ENCODE measurements at regions not wholly inside any gene's neighbourhood (a gene's known extent, or its start where the extent isn't known, plus 50 kb on each side); places are given as distances from the start of the nearest gene placed in this dataset.
A peak's percentile ranks its signal among the peaks of the same experiment; 100 is the strongest.

DNA sequence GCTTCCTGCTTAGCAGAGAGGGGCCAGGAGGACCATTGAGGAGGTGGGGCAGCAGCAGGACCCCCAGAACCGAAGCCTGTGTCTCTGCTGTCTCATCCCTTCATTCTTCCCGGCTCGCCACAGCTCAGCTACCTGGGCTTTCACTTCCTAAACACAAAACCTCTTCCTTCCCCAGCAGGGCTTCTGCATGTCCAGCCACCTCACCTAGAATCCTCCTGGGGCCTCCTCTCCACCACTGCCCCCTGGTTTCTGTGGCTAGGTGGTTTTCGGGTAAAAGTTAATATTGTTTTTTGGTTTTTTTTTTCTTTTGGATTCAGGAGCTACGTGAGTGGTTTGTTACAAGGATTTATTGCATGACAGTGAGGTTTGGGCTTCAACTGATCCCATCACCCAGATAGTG, 61.8 kb upstream of the PABPC3 start:
- in situ Hi-C loops (cut with HindIII; ENCODE audit: low pct_ligation_motif_present, low pct_unique_long_range_greater_than_20kb, low sequenced_read_pairs) = no loop called here
- DNase-seq = no peak

DNA sequence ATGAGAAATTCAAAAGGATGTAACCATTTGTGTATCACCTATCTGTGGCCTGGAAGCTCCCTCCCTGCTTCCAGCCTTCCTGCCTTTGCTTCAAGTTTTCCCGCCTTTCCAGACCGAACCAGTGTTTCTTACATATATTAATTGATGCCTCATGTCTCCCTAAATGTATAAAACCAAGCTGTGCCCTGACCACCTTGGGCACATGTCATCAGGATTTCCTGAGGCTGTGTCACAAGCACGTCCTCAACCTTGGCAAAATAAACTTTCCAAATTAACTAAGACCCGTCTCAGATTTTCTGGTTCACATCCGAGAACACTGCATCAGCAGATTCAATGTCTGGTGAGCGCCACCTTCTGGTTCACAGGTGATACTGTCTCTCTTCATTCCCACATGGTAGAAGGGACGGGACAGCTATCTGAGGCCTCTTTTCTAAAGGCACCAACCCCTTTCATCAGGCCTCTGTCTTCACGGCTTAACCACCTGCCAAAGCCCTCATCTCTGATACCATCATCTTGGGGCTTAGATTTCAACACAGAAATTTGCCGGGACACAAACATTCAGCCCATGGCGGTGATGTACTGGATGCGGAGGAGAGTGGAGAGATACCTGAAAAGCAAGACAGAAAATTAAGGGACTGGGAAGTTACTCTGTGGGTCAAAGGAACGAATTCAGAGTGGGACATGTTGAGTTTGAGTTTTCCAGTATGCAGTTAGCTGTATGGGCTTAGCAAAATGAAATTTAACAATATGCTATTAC, 58.7 kb upstream of the PABPC3 start:
- peak; percentile 65 for DNase-seq
- in situ Hi-C loops (cut with HindIII; ENCODE audit: low pct_ligation_motif_present, low pct_unique_long_range_greater_than_20kb, low sequenced_read_pairs) = no loop called here

DNA sequence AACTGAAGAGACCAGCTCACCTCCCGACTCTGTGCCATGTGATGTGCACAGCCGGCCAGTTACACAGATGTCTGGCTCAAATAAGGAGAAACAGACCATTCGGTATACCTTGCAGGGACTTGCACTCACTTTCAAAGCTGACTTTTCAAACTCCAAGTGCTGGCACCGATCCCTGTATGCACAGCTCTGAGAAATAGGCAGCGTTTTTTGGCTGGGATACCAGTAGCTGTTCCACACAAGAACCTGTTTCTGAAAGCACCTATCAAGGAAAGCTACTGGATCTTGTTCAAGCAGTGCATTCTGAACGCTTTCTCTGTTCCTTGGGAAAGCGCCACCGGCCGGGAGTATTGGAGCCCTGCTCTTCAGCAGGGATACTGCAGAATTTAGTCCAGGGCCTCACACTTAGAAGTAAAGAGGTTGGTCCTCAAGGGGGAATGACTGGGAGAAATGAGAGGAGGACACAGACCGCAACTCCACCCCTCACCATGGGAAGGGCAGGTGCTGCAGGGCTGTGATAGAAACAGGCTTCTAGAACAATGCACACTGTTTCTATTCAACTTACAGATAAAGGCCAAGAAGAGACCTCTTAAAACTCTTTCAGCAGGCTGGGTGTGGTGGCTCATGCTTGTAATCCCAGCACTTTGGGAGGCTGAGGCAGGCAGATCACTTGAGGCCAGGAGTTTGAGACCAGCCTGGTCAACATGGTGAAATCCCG, 53.6 kb upstream of the PABPC3 start:
- no peak for DNase-seq
- in situ Hi-C loops (cut with HindIII; ENCODE audit: low pct_ligation_motif_present, low pct_unique_long_range_greater_than_20kb, low sequenced_read_pairs) = no loop called here

DNA sequence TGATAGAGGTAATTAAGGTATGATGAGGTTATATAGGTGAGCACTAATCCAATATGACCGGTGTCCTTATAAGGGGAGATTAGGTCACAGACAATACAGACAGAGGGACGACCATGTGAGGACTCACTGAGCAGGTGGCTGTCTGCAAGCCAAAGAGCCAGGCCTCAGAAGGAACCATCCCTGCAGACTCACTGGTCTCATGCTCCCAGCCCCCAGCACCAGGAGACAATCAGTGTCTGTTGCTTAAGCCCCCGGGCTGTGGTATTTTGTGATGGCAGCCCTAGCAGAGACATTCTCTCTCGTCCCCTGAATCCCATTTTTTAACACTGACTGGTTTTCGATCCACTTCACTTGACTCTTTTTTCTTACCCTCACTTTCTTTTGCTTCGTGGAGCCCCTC, 51.9 kb upstream of the PABPC3 start:
- no peak for DNase-seq
- in situ Hi-C loops (cut with HindIII; ENCODE audit: low pct_ligation_motif_present, low pct_unique_long_range_greater_than_20kb, low sequenced_read_pairs) = no loop called here
